ENCODE measurements at regions not wholly inside any gene's neighbourhood (a gene's known extent, or its start where the extent isn't known, plus 50 kb on each side); places are given as distances from the start of the nearest gene placed in this dataset.

DNA sequence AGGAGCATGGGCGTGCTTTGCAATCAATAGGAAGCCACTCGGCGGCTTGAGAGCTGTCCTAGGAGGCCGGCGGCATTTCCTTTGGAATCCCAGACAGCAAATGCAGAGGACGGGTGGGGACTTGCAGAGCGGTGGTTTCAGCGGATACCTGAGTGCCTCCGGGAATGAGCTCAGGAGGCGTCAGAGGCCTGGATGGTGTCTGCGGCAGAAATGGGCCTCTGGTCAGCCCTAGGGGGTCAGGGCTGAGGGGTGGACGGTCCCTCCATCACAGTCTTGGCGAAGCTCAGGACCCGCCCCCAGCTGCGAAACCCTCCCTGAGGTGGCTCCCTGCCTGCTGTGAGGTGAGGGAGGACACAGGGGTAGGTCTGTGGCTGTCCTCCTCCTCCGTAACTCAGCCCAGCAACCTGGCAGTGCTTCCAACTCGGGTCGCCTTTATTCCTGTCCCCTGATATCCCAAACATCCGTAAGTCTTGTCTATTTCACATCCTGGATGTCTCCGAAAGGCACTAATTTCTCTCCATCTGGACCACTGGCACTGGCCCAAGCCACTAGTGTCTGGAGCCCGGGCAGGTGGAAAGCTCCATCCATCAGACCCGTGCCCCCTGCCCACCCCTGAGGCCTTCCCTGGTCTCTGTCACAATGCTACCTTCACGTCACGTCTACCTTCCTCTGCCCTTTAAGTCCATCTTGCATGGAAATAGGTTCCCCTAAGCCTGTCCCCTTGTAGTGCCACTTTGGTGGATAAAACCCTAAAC lies 686.6 kb downstream of the BRD1 start:
- no peak for DNase-seq

DNA sequence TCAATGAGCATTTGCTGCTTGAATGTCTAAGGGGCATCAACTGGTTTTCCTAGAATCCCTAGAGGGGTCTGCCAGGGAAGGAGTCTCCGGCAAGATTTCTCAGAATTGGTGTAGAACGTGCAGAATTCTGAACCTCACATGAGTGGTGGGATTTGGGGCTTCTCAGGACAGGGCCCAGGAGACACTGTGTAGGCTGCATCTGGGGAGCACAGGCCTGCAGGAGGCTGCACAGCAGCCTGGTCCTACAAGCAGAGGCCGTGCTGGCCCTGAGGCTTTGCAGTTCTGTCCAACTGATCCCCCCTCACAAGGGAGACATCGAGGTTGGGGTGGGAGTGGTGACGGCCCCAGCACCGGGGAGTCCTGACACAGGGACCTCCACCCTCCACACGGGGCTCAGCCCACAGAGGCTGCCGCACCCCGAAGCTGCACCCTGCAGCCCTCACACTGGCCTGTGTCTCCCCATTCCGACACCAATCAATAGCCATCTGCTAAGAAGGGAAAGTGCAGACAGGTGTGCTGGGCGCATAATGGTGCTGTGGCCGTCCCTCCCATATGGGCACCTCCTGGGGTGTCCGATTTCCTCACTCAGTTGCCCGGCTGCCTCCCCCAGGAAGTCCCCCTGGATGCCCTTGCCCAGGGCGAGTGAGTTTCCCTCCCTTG lies 688.1 kb downstream of the BRD1 start:
- no peak for DNase-seq

DNA sequence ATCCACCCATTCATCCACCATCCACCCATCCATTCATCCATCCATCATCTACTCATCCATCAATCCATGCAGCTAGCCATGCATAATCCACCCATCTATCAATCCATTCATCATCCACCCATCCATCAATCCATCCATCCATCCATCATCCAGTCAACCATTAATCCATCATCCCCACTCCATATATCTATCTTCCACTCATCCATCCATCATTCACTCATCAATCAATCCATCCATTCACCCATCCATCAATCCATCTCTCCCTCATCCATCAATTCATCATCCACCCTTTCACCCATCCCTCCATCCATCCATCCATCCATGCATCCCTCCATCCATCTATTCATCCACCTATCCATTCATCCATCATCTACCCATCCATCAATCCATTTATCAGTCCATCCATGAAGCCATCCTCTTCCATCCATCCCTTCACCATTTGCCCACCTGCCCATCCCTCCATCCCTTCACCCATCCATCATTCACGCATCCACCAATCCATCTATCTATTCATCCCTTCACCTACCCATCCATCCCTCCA lies 689.4 kb downstream of the BRD1 start:
- DNase-seq: no peak

DNA sequence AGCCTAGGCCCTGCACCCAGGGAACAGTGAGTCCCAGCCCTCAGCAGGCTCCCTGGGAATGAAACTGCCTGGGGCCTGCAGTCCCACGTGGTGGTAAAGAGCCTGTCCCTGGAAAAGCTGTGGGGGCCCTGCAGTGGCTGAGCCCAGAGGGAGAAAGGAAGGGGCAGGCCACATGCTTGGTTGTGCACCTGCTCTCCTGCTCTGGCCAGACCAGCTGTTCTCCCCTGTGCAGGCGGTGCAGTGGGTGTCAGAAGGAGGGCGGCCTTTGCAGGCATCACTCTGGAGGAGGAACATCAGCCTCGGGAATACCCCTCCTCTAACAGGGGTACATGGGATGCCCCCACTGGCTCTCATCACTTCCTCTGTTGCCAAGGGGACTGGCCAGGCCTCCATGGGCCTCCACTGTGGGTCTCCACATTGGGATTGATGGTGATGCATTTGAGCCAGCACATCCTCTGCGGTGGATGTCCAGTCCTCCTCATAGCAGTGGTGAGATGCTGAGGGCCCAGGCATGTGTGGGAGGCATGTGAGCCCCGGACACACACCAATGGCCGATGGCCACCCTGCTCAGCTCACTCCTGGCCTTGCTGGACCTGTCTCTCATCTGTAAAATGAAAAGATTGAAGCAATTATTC lies 690.4 kb downstream of the BRD1 start:
- DNase-seq: no peak

DNA sequence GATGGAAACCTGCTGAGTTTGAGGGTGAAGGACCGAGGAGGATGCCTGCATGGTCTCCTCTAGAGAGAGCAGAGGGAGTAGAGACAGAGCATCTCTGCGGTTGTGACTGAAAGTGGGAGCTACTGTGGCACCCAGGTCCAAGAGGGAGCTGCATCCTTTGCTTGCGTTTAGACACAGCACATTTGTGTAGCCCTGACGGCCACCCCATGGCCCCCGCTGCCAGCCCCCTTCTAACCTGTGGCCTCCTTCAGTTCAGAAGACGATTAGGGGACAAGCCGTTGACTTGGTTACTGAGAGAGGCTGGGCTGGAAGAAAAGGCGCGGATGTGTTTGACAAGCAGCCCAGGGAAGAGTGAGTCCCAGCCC lies 690.9 kb downstream of the BRD1 start:
- DNase-seq: no peak

DNA sequence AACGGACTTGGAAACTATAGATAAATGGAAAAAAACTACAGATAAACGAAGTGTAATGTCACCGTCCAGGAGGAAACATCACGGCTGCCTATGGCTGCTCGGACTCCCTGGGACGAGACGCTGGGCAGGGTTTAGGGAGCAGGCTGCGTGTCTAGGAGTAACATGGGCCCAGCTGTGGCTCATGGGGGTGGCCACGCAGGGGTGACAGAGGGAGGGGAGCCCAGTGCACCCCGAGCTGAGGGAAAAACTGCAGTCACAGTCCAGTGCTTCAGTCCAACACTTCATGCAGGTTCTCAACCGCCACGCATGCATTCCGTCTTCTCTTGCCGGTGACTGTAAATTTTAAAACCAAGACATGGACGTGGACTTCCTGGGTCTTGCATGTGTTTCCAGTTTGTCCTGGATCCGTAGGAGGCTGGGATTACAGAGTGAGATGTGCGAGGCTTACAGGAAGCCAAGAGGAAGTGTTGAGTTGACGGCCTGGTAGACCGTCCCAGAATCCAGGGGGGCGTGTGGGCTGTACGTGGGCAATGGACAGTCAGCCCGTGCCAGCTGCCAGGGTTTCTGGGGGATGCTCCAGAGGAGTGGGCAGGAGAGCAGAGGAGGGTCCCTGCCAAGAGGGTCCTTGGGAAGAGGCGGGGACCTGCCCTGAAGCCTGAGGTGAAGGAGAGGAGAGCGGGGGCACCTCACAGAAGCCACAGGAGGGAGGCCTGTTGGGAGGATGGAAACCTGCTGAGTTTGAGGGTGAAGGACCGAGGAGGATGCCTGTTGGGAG lies 691.4 kb downstream of the BRD1 start:
- no peak for DNase-seq

DNA sequence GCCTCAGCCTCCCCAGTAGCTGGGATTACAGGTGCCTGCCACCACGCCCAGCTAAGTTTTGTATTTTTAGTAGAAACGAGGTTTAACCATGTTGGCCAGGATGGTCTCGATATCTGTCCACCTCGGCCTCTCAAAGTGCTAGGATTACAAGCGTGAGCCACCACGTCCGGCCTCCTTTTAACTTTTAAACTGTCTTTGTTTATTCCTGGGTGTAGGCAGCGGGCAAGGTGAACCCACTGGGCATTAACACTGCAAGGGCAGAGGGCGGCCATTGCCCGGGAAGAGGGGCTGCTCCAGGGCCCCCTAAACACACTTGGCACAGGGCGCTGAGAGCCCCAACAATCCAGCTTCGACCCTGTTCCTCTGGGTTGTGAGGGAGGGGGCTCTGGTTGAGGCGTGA lies 693.6 kb downstream of the BRD1 start:
- no peak for DNase-seq

DNA sequence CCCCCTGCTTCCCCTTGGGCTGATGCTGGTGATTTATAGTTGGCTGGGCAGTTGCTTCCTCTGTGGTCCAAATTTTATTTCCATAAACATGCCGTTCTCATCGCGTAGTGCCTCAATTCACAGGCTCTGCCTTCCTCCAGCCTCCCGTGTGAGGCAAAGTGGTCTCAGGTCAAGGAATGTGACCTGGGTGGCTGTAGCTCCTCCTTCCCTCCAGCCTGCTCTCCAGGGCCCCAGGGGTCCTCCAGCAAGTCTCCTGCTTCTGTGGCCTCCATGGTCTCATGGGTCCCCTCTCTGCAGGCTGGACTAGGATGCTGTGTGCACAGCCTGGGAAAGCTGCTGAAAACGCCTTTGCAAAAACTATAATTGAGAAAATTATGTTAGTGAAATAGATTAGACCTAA lies 694.1 kb downstream of the BRD1 start:
- DNase-seq: no peak

DNA sequence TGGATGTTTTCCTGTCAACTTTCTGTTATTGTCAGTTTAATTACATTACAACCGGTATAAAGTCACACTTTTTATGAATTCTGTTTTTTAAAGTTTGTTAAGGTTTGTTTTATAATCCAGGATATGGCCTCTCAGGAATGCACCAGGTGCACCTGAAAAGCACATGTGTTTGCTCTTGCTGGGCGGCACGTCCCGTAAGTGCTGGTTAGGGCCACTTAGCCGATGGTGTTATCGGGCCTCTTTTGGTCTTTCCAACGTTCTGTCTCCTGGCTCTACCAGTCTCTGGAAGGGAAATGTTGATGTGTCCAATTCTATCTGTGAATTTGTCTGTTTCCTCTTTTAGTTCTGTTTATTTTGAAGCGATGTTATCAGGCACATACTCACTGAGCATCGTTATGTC lies 695.7 kb downstream of the BRD1 start:
- no peak for DNase-seq

DNA sequence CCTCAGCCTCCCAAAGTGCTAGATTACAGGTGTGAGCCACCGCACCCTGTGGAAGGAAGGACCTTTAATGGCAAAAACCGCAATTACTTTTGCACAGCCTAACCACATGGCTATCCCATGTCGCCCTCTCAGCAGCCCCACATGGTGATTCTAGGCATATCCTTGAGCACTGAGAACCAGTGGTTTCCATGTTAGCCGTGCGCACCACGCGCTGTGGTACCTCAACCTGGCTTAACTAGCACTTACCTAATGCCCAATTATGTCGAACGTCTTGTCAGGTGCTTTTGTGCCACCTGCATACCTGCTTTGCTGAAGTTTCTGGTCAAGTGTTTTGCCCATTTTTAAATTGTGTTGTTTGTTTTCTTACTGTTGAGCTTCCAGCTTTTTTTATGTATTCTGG lies 697.9 kb downstream of the BRD1 start:
- no peak for DNase-seq

DNA sequence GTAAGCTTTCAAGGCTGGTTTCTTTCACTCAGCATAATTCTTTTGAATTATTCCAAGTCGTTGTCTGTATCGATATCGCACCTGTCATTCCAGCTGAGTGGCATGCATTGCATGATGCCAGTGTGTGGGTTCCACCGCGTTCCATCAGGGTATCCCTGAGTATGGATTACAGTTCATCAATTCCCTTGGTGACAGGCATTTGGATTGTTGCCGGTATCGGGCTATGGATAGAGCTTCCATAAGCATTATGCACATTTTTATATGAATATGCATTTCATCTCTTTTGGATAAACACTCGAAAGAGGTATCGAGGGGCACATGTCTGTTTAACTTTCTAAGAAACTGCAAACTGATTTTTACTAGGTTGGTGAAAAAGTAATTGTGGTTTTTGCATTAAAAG lies 698.8 kb downstream of the BRD1 start:
- no peak for DNase-seq

DNA sequence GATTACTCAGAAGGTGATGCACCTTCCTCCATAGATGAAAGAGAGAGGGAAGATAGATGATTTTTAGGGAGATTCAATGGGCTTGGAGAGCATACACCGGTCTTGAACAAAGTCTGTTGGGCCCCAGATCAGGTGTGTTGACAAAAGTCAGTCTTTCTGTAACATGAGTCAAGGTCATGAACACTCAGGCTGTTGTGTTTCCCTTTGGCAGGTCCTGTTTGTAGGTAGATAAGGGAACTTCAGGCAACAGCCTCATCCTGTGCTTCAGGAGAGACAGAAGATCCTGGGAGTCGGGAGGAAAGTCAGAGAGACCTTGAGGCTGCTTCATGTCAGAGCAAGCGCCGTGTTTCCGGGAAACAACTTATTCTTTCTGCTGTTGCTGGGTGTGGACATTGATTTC lies 703.1 kb downstream of the BRD1 start:
- DNase-seq: no peak

DNA sequence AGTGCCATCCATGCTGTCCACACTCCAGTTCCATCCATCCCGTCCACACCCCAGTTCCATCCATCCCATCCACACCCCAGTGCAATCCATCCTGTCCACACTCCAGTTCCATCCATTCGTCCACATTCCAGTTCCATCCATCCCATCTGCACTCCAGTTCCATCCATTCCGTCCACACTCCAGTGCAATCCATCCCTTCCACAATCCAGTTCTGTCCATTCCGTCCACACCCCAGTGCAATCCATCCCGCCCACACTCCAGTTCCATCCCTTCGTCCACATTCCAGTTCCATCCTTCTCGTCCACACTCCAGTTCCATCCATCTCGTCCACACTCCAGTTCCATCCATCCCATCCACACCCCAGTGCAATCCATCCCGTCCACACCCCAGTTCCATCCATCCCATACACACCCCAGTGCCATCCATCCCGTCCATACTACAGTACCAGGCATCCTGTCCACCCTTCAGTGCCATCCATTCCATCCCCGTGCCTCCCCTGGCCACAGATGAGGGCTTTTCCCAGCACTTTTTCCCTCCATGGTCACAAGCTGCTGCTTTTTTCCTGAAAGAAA lies 704.0 kb downstream of the BRD1 start:
- DNase-seq: no peak

DNA sequence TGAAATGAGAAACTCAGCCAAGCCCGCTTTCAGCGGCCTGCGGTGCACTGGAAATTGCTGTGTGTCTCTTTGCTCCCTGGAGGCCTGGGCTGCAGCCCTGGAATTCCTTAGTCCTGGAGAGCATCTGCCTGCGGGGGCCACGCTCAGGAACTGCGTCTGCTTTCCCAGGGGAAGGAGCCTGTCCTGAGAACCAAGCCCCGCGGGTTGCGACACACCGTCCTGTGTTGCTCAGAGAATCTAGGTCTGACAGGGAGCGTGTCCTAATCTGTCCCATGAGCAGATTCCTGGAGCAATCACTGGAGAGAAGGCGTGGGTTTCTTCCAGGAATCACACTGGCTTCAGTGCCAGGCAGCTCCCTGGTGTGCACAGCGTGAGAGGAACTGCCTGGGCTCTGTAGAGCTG lies 708.1 kb downstream of the BRD1 start:
- no peak for DNase-seq

DNA sequence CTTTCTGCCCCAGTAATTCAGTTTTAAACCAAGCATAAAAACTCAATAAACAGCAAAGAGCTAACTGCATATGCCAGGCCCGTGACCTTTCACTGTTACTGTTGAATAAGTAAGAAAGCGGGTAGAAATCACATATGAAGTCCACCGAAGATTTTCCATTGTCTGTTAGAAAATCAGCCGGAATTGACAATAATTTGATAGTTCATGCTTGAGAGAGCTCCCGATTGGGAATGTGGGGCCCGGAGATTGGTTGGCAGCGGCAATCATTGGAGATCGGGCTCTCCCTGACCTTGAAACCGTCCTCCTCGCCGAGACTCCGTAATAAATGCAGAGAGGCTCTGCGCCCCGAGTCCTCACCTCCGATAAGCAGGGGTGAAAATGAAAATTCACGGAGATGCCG lies 709.6 kb downstream of the BRD1 start:
- DNase-seq: no peak

DNA sequence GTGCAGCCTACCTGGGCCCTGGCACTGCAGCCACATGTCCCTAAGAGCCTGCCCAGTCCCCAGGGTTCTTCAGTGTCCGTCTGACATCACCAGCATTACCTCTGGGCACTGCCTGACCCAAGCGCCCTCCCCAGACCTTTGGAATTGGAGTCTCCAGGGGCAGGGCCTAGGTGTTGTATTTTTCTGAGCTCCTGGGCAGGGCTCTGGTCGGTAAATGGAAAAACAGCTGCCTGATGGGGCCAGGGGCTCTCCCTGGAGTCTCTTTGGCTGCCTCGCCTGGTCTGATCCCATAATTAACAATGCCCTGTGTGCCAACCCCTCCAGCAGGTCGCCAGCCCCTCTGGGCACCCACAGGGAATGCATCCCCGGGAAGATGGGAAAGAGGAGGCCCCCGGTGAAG lies 710.2 kb downstream of the BRD1 start:
- DNase-seq: no peak

DNA sequence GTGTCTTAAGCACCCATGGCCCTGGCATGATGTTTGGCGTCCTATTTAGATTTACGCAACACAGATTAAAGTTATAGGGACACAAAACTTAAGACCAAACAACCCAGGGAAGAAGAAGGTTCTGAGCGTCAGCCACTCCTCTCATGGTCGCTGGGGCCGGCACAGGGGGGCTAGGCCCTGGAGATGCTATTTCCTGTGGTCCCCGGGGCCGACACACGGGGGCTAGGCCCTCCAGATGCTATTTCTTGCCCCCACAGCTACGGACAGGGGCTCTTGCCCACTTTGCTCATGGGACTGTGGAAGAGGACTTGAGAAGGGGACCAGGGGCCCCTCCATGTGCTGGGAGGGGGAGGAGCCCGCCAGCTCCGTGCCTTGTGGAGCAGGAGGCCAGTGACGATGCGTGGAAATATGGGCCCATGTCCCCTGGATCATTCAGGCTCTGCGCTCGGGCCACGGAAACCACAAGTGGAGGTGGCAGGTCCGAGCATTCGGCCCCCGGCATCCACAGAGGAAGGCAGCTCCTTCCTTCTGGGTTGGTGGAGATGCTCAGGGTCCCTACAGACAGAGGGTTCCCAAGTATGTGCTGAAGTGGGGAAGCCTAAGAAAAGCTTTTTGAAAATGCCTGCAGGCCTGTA lies 711.1 kb downstream of the BRD1 start:
- no peak for DNase-seq

DNA sequence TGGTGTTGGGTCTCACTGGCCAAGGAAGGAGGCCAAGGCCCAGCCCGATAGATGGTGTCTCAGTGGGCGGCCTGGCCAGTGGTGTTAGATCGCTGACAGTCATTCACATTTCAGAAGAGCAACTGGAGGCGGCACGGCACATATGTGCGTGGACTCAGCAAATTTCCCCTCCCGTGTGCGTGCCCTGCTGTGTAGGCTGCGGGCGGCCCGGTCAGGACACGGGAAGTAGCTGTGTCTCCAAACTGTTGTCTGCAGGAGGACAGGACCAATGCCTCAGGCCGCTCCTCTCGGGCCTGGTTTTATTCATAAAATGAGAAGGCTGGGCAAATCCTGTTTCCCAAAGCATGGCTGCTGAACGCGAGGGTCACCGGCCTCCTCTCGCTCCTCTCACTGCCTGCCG lies 711.7 kb downstream of the BRD1 start:
- DNase-seq: no peak

DNA sequence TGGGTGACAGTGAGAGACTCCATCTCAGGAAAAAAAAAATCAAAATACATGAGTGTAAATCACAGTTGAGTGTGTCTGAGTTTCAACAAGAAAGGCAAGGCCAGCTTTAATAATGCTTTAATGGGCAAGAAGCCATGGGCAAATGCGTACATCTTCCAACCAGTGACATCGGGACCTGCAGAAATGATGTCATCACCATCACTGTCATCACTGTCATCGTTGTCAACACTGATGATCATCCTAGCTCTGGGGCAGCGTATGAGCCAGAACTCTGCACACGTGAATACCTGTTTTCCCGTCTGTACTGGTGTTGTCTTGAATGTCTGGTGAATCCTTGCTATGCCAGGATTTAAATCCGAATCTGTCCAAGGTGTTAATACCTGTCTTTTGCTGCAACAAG lies 712.5 kb downstream of the BRD1 start:
- DNase-seq: no peak

DNA sequence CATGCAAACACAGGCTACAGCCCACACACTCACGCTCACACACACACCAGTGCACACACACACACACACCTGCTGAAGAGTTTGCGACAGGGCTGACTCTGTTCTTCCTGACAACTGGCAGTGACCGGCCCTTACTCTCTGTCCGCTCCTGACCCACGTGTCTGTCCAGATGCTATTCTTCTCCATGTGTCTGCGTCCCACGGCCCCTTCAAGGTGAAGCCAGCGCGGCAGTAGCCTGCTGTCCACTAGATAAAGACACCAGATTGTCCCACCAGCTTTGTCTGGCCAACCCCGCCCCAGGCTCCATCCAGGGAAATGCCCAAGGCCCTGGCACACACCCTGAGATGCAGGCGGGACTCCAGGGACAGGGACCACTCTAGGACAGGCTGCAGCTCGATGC lies 713.9 kb downstream of the BRD1 start:
- DNase-seq: no peak

DNA sequence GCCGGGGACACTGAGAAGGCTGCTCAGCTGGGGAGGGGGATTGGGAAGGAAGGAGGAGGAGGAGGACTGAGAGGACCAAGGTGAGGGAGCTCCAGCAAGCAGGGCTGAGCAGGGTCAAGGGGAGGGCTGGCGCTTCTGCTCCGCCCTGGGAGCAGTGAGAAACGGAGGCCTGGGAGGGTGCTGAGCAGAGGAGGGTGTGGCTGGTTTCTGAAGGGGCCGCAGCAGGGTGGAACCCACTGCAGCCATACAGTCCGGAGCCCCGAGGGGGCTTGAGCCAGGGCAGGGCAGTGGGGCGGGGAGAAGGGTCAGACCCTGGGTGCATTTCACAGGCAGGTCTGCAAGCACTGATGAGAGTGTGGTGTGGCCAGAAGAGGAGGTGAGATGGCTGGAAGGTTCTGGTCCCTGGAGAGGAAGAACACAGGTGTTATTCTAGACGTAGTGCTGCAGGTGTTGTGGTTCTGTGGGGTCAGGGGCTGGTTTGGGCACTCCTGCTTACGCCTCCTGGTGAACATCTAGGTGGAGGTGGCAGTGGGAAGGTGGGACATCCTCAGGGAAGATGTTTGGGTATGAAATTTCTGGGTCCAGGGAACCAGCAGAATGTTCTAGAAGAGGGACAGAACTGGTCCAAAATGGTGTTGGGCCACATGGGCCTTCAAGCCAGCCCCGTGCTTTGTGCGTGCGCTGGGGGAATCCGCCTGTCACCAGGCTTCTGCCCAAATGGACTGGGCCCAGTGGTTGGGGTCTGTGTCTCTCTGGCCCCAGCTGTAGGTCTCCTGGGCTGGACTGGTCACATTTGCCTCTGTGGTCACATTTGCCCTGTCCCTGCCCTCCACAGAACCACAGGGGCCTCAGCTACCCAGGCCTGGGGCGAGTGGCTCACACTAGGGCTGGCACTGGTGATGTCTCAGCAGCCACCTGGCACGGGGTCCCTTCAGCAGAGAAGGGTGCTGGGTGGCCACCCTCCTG lies 714.7 kb downstream of the BRD1 start:
- DNase-seq: no peak
